Ovary (tissue), 3 donors: ENCODE measurements at regions not wholly inside any gene's neighbourhood (a gene's known extent, or its start where the extent isn't known, plus 50 kb on each side); places are given as distances from the start of the nearest gene placed in this dataset.

Experiments used
- POLR2A ChIP-seq: fragments of 450-650 bp; IDR thresholded peaks from one replicate; pipeline ENCODE4 v1.6.1; 2017; ENCODE audit warnings: antibody characterized with exemption, mild to moderate bottlenecking, moderate library complexity
- TF ChIP-seq, protein P1 (sequence below), 3 donors: fragments of 450-650 bp in 2 of 3; fragments of 200-600 bp in 1 of 3; IDR thresholded peaks; one replicate each; pipeline versions ENCODE4 v1.5.1 to v1.8.0; 2016 to 2022; ENCODE audit warnings: antibody characterized with exemption in 3 of 3, mild to moderate bottlenecking in 1 of 3
- donor health status: DM: no; HTN: no; CAD: no.

DNA sequence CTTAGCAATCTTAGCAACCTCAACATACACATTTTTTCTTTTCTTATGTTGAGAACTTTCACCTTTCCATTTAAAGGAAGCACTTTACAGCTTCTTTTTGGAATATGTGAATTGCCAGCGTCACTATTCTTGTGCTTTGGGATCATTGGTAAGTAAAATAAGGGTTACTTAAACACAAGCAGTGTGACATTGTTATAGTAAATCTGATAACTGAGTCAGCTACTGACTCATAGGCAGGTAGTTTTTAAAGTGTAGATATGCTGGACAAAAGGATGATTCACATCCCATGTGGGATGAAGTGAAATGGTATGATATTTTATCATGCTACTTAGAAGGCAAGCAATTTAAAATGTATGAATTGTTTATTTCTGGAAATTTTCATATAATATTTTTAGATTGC lies 637.2 kb downstream of the DCDC2C start:
- TF ChIP-seq, protein P1, sequence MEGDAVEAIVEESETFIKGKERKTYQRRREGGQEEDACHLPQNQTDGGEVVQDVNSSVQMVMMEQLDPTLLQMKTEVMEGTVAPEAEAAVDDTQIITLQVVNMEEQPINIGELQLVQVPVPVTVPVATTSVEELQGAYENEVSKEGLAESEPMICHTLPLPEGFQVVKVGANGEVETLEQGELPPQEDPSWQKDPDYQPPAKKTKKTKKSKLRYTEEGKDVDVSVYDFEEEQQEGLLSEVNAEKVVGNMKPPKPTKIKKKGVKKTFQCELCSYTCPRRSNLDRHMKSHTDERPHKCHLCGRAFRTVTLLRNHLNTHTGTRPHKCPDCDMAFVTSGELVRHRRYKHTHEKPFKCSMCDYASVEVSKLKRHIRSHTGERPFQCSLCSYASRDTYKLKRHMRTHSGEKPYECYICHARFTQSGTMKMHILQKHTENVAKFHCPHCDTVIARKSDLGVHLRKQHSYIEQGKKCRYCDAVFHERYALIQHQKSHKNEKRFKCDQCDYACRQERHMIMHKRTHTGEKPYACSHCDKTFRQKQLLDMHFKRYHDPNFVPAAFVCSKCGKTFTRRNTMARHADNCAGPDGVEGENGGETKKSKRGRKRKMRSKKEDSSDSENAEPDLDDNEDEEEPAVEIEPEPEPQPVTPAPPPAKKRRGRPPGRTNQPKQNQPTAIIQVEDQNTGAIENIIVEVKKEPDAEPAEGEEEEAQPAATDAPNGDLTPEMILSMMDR (IDR thresholded peaks at IDR 0.05), result no peak
- no peak for TF ChIP-seq POLR2A
